OCI-LY7 (cell line): ENCODE measurements at regions not wholly inside any gene's neighbourhood (a gene's known extent, or its start where the extent isn't known, plus 50 kb on each side); places are given as distances from the start of the nearest gene placed in this dataset. TPM values are rescaled to one million over a fixed set of nuclear protein-coding genes. Genes with fewer than 3 reads are reported as not detected.

Experiments used
- BruUV-seq: library from RNA; stranded (reverse); fragments of 400-500 nt; replicated peaks from 2 replicates; lab custom pipeline; 2021; lab: Mats Ljungman, UMichigan
- CTCF ChIA-PET: fragments of 300-600 bp; sonication (Branson Sonifier 250); formaldehyde crosslinking; loops from one replicate; lab custom pipeline; 2022; ENCODE audit warnings: antibody characterized with exemption; ENCODE audit not compliant: unreplicated experiment; lab: Charles Lee
- POLR2A ChIA-PET: fragments of 300-600 bp; sonication (Branson Sonifier 250); formaldehyde crosslinking; loops from one replicate; lab custom pipeline; 2022; ENCODE audit warnings: antibody characterized with exemption; lab: Charles Lee
- DNase-seq: peaks from one replicate; pipeline ENCODE4 v3.0.0-alpha.2; 2015; ENCODE audit warnings: low spot score
- H2AFZ ChIP-seq: fragments of 200-600 bp; sonication (generic), shearing (Covaris generic); 2 replicates; pipeline ENCODE4 v1.6.1; 2014; ENCODE audit warnings: mild to moderate bottlenecking, antibody characterized with exemption, low read length, moderate library complexity
- H3K27ac ChIP-seq: fragments of 200-600 bp; sonication (generic); 2 replicates; pipeline ENCODE4 v1.5.1; 2014; ENCODE audit warnings: mixed run types, low read depth, mild to moderate bottlenecking, moderate library complexity, low read length, inconsistent platforms; ENCODE audit not compliant: poor library complexity, severe bottlenecking
- H3K36me3 ChIP-seq: fragments of 200-600 bp; sonication (generic); 2 replicates; pipeline ENCODE4 v1.6.1; 2014; ENCODE audit warnings: mild to moderate bottlenecking, antibody characterized with exemption, low read length, moderate library complexity, mixed read lengths; ENCODE audit not compliant: insufficient read depth
- H3K4me1 ChIP-seq: fragments of 200-600 bp; sonication (generic); 2 replicates; pipeline ENCODE4 v1.5.1; 2014; ENCODE audit warnings: mild to moderate bottlenecking, low read length; ENCODE audit not compliant: insufficient read depth, poor library complexity, severe bottlenecking
- H3K4me2 ChIP-seq: fragments of 200-600 bp; sonication (generic); 2 replicates; pipeline ENCODE4 v1.6.1; 2014; ENCODE audit warnings: mild to moderate bottlenecking, low read length
- H3K4me3 ChIP-seq: fragments of 200-600 bp; sonication (generic); 2 replicates; pipeline ENCODE4 v1.5.1; 2014; ENCODE audit warnings: mild to moderate bottlenecking, low read depth, low read length; ENCODE audit not compliant: poor library complexity, severe bottlenecking
- H3K79me2 ChIP-seq: fragments of 200-600 bp; sonication (generic); 2 replicates; pipeline ENCODE4 v1.6.1; 2016; ENCODE audit warnings: low read depth, mild to moderate bottlenecking, low read length, moderate library complexity, mixed read lengths; ENCODE audit not compliant: insufficient read depth
- H3K9me2 ChIP-seq: fragments of 200-600 bp; sonication (generic); 2 replicates; pipeline ENCODE4 v1.6.1; 2016; ENCODE audit warnings: mild to moderate bottlenecking, low read length, mixed read lengths; ENCODE audit not compliant: insufficient read depth
- H3K9me3 ChIP-seq: fragments of 200-600 bp; sonication (generic); 2 replicates; pipeline ENCODE4 v1.6.1; 2014; ENCODE audit warnings: mild to moderate bottlenecking, mixed run types, low read length, mixed read lengths
- H4K20me1 ChIP-seq: fragments of 200-600 bp; sonication (generic); 2 replicates; pipeline ENCODE4 v1.6.1; 2014; ENCODE audit warnings: mild to moderate bottlenecking, antibody characterized with exemption, low read length, moderate library complexity, mixed read lengths; ENCODE audit not compliant: insufficient read depth
- CTCF ChIP-seq: fragments of 200-600 bp; sonication (generic); conservative IDR thresholded peaks from 2 replicates; pipeline ENCODE4 v1.5.1; 2014; ENCODE audit warnings: mild to moderate bottlenecking, antibody characterized with exemption, low read length, moderate library complexity, mixed read lengths
- EZH2phosphoT487 ChIP-seq: fragments of 200-600 bp; sonication (generic); IDR thresholded peaks from 2 replicates; pipeline ENCODE4 v1.6.1; 2018; ENCODE audit warnings: low read depth, borderline replicate concordance, mild to moderate bottlenecking, mixed run types, antibody characterized with exemption, low read length, moderate library complexity, mixed read lengths
- intact Hi-C: fragments of 100-400 bp; cut with micrococcal nuclease; formaldehyde crosslinking; loops from one replicate; pipeline ENCODE4 v1.10.0; 2022; ENCODE audit not compliant: unreplicated experiment
- small RNA-seq: library from RNA; depleted of rRNA; stranded (forward); fragments of <200 nt; gene quantifications from one replicate; pipeline ENCODE3, GENCODE V24; 2014

GRCh38 chr3:20236603-20237002 lies 50.6 kb upstream of the SGO1 start:
- no TSS peak for BruUV-seq
- intact Hi-C loops: no loop called here

More at GRCh38 chr3:20236603-20237002, 50.6 kb upstream of the SGO1 start:
- Histone ChIP-seq H3K9me2 (no peaks in the 10 kb centered on the region), H3K79me2 (no peaks in the 10 kb centered on the region), H4K20me1 (no peaks in the 10 kb centered on the region), H2AFZ (no peak overlapping the region), H3K4me1 (no peaks in the 10 kb centered on the region), H3K4me2 (no peak overlapping the region), H3K27ac (no peak overlapping the region), H3K4me3 (no peak overlapping the region), H3K9me3 (no peaks in the 10 kb centered on the region), H3K36me3 (no peaks in the 10 kb centered on the region)
- no peak for DNase-seq
- ChIA-PET POLR2A (no interaction called here), CTCF (no interaction called here)
- no peak for TF ChIP-seq CTCF
- no peak for TF ChIP-seq EZH2phosphoT487

Small RNAs in the stretch of these regions (small RNA-seq; reads per million reads assigned to genes)
- gene RNU6-815P (not detected), gene RNU6-822P (not detected)
